ENCODE measurements at regions not wholly inside any gene's neighbourhood (a gene's known extent, or its start where the extent isn't known, plus 50 kb on each side); places are given as distances from the start of the nearest gene placed in this dataset.

GRCh38 chr2:189254268-189254883, 74.8 kb upstream of the COL5A2 start:
- no peak overlapping the region for H3K4me3 ChIP-seq (replicated peaks in 1 of 2; ENCODE audit: low read depth in 2 of 2, low read length in 2 of 2)
- TF ChIP-seq CTCF (IDR thresholded peaks at IDR 0.05; ENCODE audit: low read depth, low read length): no peak
- DNase-seq (ENCODE audit: low read depth in 2 of 2): peak; percentile 70 to 81

- H3K4me3 ChIP-seq (replicated peaks in 1 of 2; ENCODE audit: low read depth in 2 of 2, low read length in 2 of 2): no peak overlapping the region
- DNase-seq (ENCODE audit: low read depth in 2 of 2): no peak
- TF ChIP-seq CTCF (IDR thresholded peaks at IDR 0.05; ENCODE audit: low read depth, low read length): no peak
These were observed 76.2 kb upstream of the COL5A2 start for GRCh38 chr2:189255711-189256110.

GRCh38 chr2:189258616-189259365, 79.2 kb upstream of the COL5A2 start:
- TF ChIP-seq CTCF (IDR thresholded peaks at IDR 0.05; ENCODE audit: low read depth, low read length): no peak
- H3K4me3 ChIP-seq (replicated peaks in 1 of 2; ENCODE audit: low read depth in 2 of 2, low read length in 2 of 2): no peak overlapping the region

GRCh38 chr2:189260361-189260814, 80.8 kb upstream of the COL5A2 start:
- H3K4me3 ChIP-seq (replicated peaks in 1 of 2; ENCODE audit: low read depth in 2 of 2, low read length in 2 of 2): no peak overlapping the region
- no peak for DNase-seq (ENCODE audit: low read depth in 2 of 2)
- TF ChIP-seq CTCF (IDR thresholded peaks at IDR 0.05; ENCODE audit: low read depth, low read length): no peak

More at GRCh38 chr2:189258616-189259365, 79.2 kb upstream of the COL5A2 start:
- no peak for DNase-seq (ENCODE audit: low read depth in 2 of 2)

GRCh38 chr2:189261431-189261841, 81.9 kb upstream of the COL5A2 start:
- H3K4me3 ChIP-seq (replicated peaks in 1 of 2; ENCODE audit: low read depth in 2 of 2, low read length in 2 of 2): no peak overlapping the region
- TF ChIP-seq CTCF (IDR thresholded peaks at IDR 0.05; ENCODE audit: low read depth, low read length): no peak
- DNase-seq (ENCODE audit: low read depth in 2 of 2): peak; percentile 83 to 93

- no peak overlapping the region for H3K4me3 ChIP-seq (replicated peaks in 1 of 2; ENCODE audit: low read depth in 2 of 2, low read length in 2 of 2)
These were observed 82.4 kb upstream of the COL5A2 start for GRCh38 chr2:189261916-189262315.

More at GRCh38 chr2:189261916-189262315, 82.4 kb upstream of the COL5A2 start:
- no peak for TF ChIP-seq CTCF (IDR thresholded peaks at IDR 0.05; ENCODE audit: low read depth, low read length)
- DNase-seq (ENCODE audit: low read depth in 2 of 2): no peak
